ENCODE measurements at regions not wholly inside any gene's neighbourhood (a gene's known extent, or its start where the extent isn't known, plus 50 kb on each side); places are given as distances from the start of the nearest gene placed in this dataset.

GRCh38 chr22:47304191-47304831, 541.9 kb downstream of the TBC1D22A start:
- no peak for TF ChIP-seq CTCF (IDR thresholded peaks at IDR 0.05)
- TF ChIP-seq REST (IDR thresholded peaks at IDR 0.05; ENCODE audit: insufficient read depth in 1 of 2, low read depth in 2 of 2, low read length in 1 of 2) = no peak
- no peak for TF ChIP-seq SIN3A (IDR thresholded peaks at IDR 0.05; ENCODE audit: borderline replicate concordance, insufficient read depth, low read depth, low read length)
- no peak for TF ChIP-seq POLR2AphosphoS5 (IDR thresholded peaks at IDR 0.05; ENCODE audit: low read depth, low read length)
- TF ChIP-seq TCF7L2 (IDR thresholded peaks at IDR 0.05; ENCODE audit: low read depth, low read length) = no peak

All from Panc1 (cell line).